ENCODE measurements at regions not wholly inside any gene's neighbourhood (a gene's known extent, or its start where the extent isn't known, plus 50 kb on each side); places are given as distances from the start of the nearest gene placed in this dataset.
"Not testable (repeated sequence)": the region's sequence is repeated elsewhere in the genome, so short reads cannot be mapped to it uniquely, and the experiment has no call there.

- Mint-ChIP-seq H3K27me3 (ENCODE audit: unreplicated experiment) (peaks cover 8% of the 10 kb centered on the region), H3K4me1 (ENCODE audit: unreplicated experiment) (peaks cover 13% of the 10 kb centered on the region), H3K9me3 (ENCODE audit: unreplicated experiment) (no peaks in the 10 kb centered on the region), H3K27ac (ENCODE audit: unreplicated experiment) (no peak overlapping the region), H3K4me3 (ENCODE audit: unreplicated experiment) (no peak overlapping the region), H3K36me3 (ENCODE audit: unreplicated experiment) (no peaks in the 10 kb centered on the region)
- no peak for DNase-seq (ENCODE audit: extremely low spot score, unreplicated experiment)
- TF ChIP-seq CTCF (IDR thresholded peaks at IDR 0.05), result no peak
Measured at GRCh38 chr20:50359607-50360217, 150.5 kb upstream of the PTPN1 start.

- Mint-ChIP-seq H3K36me3 (ENCODE audit: unreplicated experiment) (no peaks in the 10 kb centered on the region), H3K9me3 (ENCODE audit: unreplicated experiment) (no peaks in the 10 kb centered on the region), H3K27me3 (ENCODE audit: unreplicated experiment) (peaks cover 8% of the 10 kb centered on the region), H3K4me3 (ENCODE audit: unreplicated experiment) (no peak overlapping the region), H3K4me1 (ENCODE audit: unreplicated experiment) (peaks cover 13% of the 10 kb centered on the region), H3K27ac (ENCODE audit: unreplicated experiment) (no peak overlapping the region)
- no peak for TF ChIP-seq CTCF (IDR thresholded peaks at IDR 0.05)
- no peak for DNase-seq (ENCODE audit: extremely low spot score, unreplicated experiment)
Measured at GRCh38 chr20:50360218-50360672, 149.9 kb upstream of the PTPN1 start.

- Mint-ChIP-seq H3K27me3 (ENCODE audit: unreplicated experiment) (peaks cover 8% of the 10 kb centered on the region), H3K27ac (ENCODE audit: unreplicated experiment) (no peak overlapping the region), H3K4me1 (ENCODE audit: unreplicated experiment) (peaks cover 13% of the 10 kb centered on the region), H3K36me3 (ENCODE audit: unreplicated experiment) (no peaks in the 10 kb centered on the region), H3K9me3 (ENCODE audit: unreplicated experiment) (no peaks in the 10 kb centered on the region), H3K4me3 (ENCODE audit: unreplicated experiment) (no peak overlapping the region)
- DNase-seq (ENCODE audit: extremely low spot score, unreplicated experiment), result no peak
- TF ChIP-seq CTCF (IDR thresholded peaks at IDR 0.05), result no peak
Measured at GRCh38 chr20:50360921-50361320, 149.3 kb upstream of the PTPN1 start.

- DNase-seq (ENCODE audit: extremely low spot score, unreplicated experiment); H3K4me3 Mint-ChIP-seq (ENCODE audit: unreplicated experiment); H3K36me3 Mint-ChIP-seq (ENCODE audit: unreplicated experiment); H3K27me3 Mint-ChIP-seq (ENCODE audit: unreplicated experiment); H3K9me3 Mint-ChIP-seq (ENCODE audit: unreplicated experiment); H3K27ac Mint-ChIP-seq (ENCODE audit: unreplicated experiment): not testable (repeated sequence)
- peaks cover 17% of the 10 kb centered on the region for H3K4me1 Mint-ChIP-seq (ENCODE audit: unreplicated experiment)
Measured at GRCh38 chr20:50362177-50362576, 148.0 kb upstream of the PTPN1 start.

- TF ChIP-seq CTCF (IDR thresholded peaks at IDR 0.05), result no peak
- no peaks in the 10 kb centered on the region for H3K36me3 Mint-ChIP-seq (ENCODE audit: unreplicated experiment)
- peaks cover 17% of the 10 kb centered on the region for H3K4me1 Mint-ChIP-seq (ENCODE audit: unreplicated experiment)
Measured at GRCh38 chr20:50363027-50363426, 147.2 kb upstream of the PTPN1 start.

GRCh38 chr20:50363479-50363878, 146.7 kb upstream of the PTPN1 start:
- no peak overlapping the region for H3K27ac Mint-ChIP-seq (ENCODE audit: unreplicated experiment)
- TF ChIP-seq CTCF (IDR thresholded peaks at IDR 0.05), result no peak
- peaks cover 13% of the 10 kb centered on the region for H3K27me3 Mint-ChIP-seq (ENCODE audit: unreplicated experiment)
- H3K36me3 Mint-ChIP-seq (ENCODE audit: unreplicated experiment), result no peaks in the 10 kb centered on the region
- peaks cover 17% of the 10 kb centered on the region for H3K4me1 Mint-ChIP-seq (ENCODE audit: unreplicated experiment)
- DNase-seq (ENCODE audit: extremely low spot score, unreplicated experiment), result no peak
- no peaks in the 10 kb centered on the region for H3K9me3 Mint-ChIP-seq (ENCODE audit: unreplicated experiment)
- H3K4me3 Mint-ChIP-seq (ENCODE audit: unreplicated experiment), result no peak overlapping the region

More at GRCh38 chr20:50363027-50363426, 147.2 kb upstream of the PTPN1 start:
- no peaks in the 10 kb centered on the region for H3K9me3 Mint-ChIP-seq (ENCODE audit: unreplicated experiment)
- no peak for DNase-seq (ENCODE audit: extremely low spot score, unreplicated experiment)
- peaks cover 10% of the 10 kb centered on the region for H3K27me3 Mint-ChIP-seq (ENCODE audit: unreplicated experiment)
- no peak overlapping the region for H3K27ac Mint-ChIP-seq (ENCODE audit: unreplicated experiment)
- H3K4me3 Mint-ChIP-seq (ENCODE audit: unreplicated experiment), result no peak overlapping the region
